HG02943 (cell line): ENCODE measurements at regions not wholly inside any gene's neighbourhood (a gene's known extent, or its start where the extent isn't known, plus 50 kb on each side); places are given as distances from the start of the nearest gene placed in this dataset.

Source experiments
- ATAC-seq: cut with Tn5 transposase; IDR thresholded peaks from one replicate; pipeline ENCODE4 v1.9.1; 2021; ENCODE audit warnings: mild to moderate bottlenecking, low read depth, moderate library complexity; ENCODE audit not compliant: unreplicated experiment

GRCh38 chr2:52828112-52828511 is 939.5 kb upstream of the CHAC2 start:
- no peak for ATAC-seq

- ATAC-seq: no peak
These were observed 946.0 kb upstream of the CHAC2 start for GRCh38 chr2:52821631-52822030.

- ATAC-seq: no peak
These were observed 948.6 kb upstream of the CHAC2 start for GRCh38 chr2:52818958-52819357.

- no peak for ATAC-seq
These were observed 957.1 kb upstream of the CHAC2 start for GRCh38 chr2:52810460-52810859.

GRCh38 chr2:52805901-52806410 is 961.6 kb upstream of the CHAC2 start:
- no peak for ATAC-seq

DNA sequence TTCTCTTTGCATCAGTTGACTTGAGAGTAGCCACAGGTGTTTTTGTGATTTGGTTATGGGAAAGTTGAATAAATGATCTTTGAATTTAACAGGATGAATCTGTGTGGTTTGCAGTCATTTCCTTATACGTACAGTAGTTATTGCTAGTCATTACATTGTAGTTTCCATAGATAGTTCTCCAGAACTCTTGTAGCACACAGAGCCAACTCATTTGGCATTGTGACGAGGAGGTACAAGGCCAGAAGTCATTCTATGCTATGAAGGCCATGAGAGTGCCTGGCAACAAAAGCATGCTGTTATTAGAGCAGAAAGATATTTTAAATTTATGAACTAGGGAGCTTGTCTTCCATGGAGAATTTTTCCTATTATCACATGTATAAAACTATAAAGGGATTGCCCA is 973.0 kb upstream of the CHAC2 start:
- ATAC-seq: no peak

GRCh38 chr2:52779446-52779845 is 988.2 kb upstream of the CHAC2 start:
- no peak for ATAC-seq

DNA sequence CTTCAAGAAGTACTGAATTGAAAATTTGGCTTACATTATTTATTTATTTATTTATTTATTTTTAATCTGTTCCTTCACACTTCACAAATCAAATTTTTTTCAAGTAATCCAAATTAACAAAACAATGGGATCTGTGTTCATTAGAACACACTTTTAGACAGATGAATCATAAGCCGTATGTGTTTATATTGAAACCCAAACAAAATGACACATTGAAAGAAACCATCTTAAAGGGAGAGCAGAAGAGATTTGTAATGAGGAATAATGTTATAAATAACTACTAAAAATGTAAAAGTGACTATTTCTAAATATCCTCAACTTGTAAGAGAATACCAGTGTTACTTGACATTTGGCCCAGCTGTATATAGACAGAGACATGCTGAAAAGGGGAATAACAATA is 991.0 kb upstream of the CHAC2 start:
- ATAC-seq: no peak

DNA sequence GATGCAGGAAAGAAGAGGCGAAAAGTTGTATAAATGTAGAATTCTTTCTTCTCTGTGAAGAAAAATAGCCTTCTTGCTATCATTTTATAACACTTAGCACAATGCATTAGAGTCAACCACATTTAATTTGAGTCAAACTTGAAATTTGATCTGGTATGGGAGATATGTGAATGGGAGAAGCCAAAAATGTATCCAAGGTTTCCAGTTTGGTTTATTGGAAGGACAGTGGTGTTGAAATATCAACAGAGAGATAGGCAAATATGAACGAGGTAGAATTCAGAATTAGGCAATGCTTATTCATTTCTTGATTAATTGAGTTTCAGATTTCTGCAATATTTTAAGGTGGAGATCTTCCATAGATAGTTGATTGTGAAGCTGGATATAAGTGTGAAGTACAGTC is 991.9 kb upstream of the CHAC2 start:
- ATAC-seq: no peak

DNA sequence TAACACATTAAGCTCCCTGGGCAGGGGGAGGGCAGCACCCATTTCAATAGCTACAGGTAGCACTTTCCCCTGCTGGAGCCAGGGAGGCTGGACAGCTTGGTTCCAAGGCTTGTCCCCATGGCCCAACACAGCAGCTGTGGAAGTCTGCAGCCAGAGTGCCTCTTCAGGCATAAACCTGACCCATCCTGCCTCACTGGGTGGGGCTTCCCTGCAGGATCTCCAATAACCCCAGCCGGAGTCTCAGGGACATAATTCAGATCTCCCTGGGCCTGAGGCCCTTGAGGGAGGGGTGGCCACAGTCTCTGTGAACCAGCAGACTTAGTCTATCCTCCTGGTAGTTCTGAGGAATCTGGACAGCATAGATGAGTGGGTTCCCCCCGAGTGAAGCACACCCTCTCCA is 1001.9 kb upstream of the CHAC2 start:
- no peak for ATAC-seq

DNA sequence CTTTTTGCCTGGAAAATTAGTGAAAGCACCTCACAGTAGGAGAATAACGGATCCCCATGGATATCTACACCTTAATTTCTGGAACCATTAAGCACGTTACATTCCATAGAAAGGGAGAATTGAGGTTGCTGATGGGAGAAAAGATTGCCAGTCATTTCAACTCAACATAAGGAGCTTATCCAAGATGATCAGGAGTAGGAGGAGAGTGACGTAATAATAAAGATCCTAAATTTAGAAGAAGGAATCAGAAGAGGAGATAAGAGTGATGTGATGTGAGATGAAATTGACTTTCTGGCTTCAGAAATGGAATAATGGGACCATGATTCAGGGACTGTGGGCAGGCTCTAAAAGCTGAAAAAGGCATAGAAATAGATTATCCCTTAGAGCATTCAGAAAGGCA is 1017.8 kb upstream of the CHAC2 start:
- no peak for ATAC-seq

GRCh38 chr2:52745144-52745543 is 1022.5 kb upstream of the CHAC2 start:
- no peak for ATAC-seq

DNA sequence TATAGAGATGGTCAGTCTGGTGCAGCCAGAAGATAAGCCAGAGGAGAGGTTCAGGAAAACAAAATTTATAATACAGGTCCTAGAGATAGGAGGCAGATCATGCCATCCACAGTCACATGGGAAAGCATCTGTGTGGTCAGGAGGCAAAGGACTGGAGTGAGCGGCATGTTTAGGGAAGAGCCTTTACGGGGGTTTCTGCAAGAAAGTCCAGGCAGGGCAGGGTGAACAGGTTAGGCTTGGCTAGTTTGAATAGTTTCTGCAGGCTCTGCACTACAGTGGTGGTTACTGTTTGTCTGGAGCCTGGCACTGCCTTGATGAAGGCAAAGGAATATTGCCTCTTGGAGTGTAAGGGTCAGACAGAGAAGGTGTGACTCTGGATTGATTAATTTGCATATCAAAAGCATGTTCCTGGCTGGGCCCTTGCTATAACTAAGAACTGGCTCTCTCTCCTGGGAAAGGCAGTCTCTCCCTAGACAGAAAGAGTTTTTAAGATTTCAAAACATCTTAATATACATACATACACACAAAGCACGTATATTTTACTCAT is 1034.7 kb upstream of the CHAC2 start:
- ATAC-seq: no peak

- no peak for ATAC-seq
These were observed 1043.0 kb upstream of the CHAC2 start for GRCh38 chr2:52724585-52724984.

DNA sequence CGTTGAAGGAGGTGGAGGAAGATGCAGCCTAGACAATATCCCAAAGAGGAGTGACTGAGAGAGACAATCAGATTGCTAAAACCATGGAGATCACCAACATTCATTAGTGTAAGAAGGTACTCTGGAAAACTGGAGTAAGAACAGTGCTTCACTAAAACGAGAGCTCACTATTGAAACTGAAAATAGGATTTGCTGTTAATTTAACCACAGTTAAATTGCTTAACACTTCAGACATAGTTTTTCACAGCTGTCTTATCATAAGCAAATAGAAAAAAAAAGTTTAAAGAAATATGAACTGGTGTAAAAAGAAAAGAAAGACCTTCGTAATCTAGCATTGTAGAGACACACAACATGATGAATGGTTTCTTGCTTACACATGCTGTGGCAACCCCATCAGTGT is 1049.8 kb upstream of the CHAC2 start:
- no peak for ATAC-seq

DNA sequence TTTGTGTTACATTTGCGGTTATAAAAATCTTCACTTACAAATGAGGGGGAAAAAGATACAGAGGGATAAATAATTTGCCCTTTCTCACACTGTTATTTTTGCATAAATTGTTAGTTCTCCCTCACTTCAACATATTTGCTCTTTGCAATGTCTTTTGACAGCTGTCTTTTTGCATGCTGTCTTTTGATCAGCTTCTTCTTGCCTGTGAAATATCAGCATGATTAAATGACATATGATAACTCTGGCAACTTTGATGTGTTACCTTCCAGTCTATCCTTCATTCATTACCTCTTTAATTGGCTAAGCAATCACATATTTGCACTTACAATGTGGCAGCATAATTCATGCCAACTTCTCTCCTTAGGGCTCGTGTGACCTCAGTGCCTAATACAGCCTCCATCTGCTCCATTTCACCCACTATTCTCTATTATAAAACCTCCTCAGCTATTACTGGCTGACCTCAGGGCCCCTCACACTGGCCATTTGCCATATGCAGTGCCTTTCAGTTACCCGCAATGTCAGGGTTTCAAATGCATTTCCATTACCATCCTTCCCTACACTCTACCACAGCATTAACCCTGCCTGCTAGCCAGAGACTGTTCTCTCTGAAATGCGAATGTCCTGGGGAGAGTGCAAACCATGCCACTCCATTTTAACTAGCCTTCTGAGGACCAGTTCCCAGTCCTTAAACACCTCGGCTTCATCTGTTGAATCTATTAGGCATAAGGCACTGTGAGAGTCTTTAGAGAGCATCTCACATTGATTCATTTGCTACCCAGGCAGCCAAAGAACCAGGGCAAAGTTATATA is 1056.6 kb upstream of the CHAC2 start:
- no peak for ATAC-seq

GRCh38 chr2:52704251-52704650 is 1063.4 kb upstream of the CHAC2 start:
- ATAC-seq: no peak

DNA sequence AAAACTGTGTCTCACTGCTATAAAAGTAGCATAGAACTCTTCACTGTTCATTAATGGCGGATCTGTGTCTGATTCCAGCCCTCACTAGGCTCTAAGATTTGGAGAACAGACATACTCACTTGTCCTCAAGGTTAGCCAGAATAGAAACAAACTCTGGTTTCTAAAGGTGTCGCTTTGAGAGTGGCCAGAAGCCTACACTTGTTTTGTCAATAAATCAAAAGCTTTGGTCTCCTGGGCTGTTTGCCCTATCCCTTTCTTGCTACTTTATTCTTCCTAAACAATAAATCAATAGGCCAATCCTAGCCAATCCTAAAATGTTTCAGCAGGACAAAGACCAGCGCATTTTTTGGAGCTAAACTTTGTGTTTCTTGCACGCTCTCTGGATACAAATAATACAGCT is 1064.6 kb upstream of the CHAC2 start:
- ATAC-seq: no peak

DNA sequence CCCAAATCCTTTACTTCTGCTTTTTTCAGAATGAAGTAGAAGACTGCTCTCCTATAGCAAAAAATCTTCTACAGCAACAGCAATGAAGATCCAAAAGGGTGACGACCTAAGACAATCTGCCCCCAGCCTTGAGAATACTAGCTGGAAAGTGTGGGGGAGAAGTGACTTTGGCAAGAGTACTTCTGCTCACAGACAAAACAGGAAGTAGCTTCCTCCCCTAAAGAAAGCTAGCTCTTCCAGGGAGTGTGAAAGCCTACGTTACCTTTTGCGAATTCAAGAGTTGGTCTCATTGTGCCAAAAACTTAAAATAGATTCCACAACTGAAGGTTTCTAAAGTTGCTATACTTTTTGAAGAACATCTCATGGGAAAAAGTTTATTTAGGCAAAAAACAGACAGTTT is 1069.2 kb upstream of the CHAC2 start:
- no peak for ATAC-seq

- no peak for ATAC-seq
These were observed 1069.9 kb upstream of the CHAC2 start for GRCh38 chr2:52697690-52698089.

DNA sequence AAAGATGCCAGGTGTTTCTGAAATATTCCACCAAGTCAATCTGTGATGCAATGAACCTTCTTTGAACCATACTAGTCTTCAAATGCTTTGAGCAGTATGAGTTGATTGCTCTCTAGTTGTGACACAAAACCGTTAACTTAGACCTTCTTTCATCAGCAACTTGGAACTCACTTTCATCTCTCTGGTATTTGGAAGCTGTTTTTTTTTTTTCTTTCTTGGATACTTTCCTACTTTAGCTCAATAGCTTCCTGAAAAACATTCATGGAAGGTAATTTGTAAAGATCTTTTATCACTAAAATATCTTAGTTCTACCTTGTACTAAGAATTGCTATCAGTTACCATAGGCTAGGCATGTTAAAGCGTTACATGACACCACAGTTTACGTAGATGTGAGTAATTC is 1071.9 kb upstream of the CHAC2 start:
- no peak for ATAC-seq

DNA sequence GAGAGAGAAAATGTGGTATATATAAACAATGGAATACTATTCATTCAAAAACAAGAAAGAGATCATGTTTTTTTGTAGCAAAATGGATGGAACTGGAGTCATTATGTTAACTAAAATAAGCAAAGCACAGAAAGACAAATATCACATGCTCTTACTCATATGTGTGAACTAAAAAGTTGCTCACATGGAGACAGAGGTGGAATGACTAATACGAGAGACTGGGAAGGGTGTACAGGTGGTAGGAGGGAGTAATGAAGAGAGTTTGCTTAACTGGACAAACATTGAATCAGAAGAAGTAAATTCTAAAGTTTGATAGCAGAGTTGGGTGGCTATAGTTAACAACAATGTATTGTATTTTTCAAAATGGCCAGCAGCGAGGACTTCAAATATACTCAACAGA is 1080.7 kb upstream of the CHAC2 start:
- ATAC-seq: no peak
